PFSK-1 (cell line): ENCODE measurements at regions not wholly inside any gene's neighbourhood (a gene's known extent, or its start where the extent isn't known, plus 50 kb on each side); places are given as distances from the start of the nearest gene placed in this dataset.

Experiments used
- FOXP2 ChIP-seq: optimal IDR thresholded peaks from 2 replicates; pipeline ENCODE3; 2011; ENCODE audit warnings: borderline replicate concordance, control low read depth, inconsistent platforms; ENCODE audit not compliant: insufficient read depth; ENCODE audit errors: extremely low read length, extremely low read depth
- POLR2AphosphoS5 ChIP-seq: IDR thresholded peaks from 2 replicates; pipeline ENCODE4 v1.6.1; 2012; ENCODE audit warnings: low read depth, mild to moderate bottlenecking, control low read depth, low read length, moderate library complexity
- REST ChIP-seq, 2 experiments: IDR thresholded peaks; 2 replicates each; pipeline versions ENCODE4 v1.6.1 to v1.8.0; 2011 to 2012; ENCODE audit warnings: low read depth in 2 of 2, low read length in 2 of 2, control low read depth in 1 of 2, inconsistent platforms in 1 of 2, mild to moderate bottlenecking in 1 of 2, moderate library complexity in 1 of 2; ENCODE audit not compliant: insufficient read depth in 1 of 2
- SIN3A ChIP-seq: IDR thresholded peaks from 2 replicates; pipeline ENCODE4 v1.6.1; 2012; ENCODE audit warnings: mild to moderate bottlenecking, low read length, moderate library complexity, borderline replicate concordance; ENCODE audit not compliant: insufficient read depth
- TAF1 ChIP-seq: IDR thresholded peaks from 2 replicates; pipeline ENCODE4 v1.6.1; 2012; ENCODE audit warnings: low read length, control low read depth, borderline replicate concordance; ENCODE audit not compliant: insufficient read depth

- TF ChIP-seq SIN3A (no peak), FOXP2 (no peak), TAF1 (no peak), REST (IDR thresholded peaks at IDR 0.05; ENCODE audit: insufficient read depth in 1 of 2, low read depth in 2 of 2, low read length in 2 of 2) (no peak), POLR2AphosphoS5 (no peak)
Measured at GRCh38 chr13:61778531-61778930, 362.9 kb upstream of the PCDH20 start.

GRCh38 chr13:61777899-61778298 is 362.2 kb upstream of the PCDH20 start:
- no peak for TF ChIP-seq REST (IDR thresholded peaks at IDR 0.05; ENCODE audit: insufficient read depth in 1 of 2, low read depth in 2 of 2, low read length in 2 of 2)
- no peak for TF ChIP-seq POLR2AphosphoS5
- TF ChIP-seq TAF1, result no peak
- TF ChIP-seq SIN3A, result no peak
- no peak for TF ChIP-seq FOXP2

GRCh38 chr13:61777271-61777670 is 361.6 kb upstream of the PCDH20 start:
- TF ChIP-seq FOXP2 (no peak), TAF1 (no peak), REST (IDR thresholded peaks at IDR 0.05; ENCODE audit: insufficient read depth in 1 of 2, low read depth in 2 of 2, low read length in 2 of 2) (no peak), POLR2AphosphoS5 (no peak), SIN3A (no peak)

GRCh38 chr13:61774903-61775302 is 359.3 kb upstream of the PCDH20 start:
- TF ChIP-seq TAF1 (no peak), POLR2AphosphoS5 (no peak), FOXP2 (no peak), SIN3A (no peak), REST (IDR thresholded peaks at IDR 0.05; ENCODE audit: insufficient read depth in 1 of 2, low read depth in 2 of 2, low read length in 2 of 2) (no peak)

GRCh38 chr13:61770681-61771080 is 355.0 kb upstream of the PCDH20 start:
- no peak for TF ChIP-seq FOXP2
- no peak for TF ChIP-seq TAF1
- no peak for TF ChIP-seq POLR2AphosphoS5
- TF ChIP-seq REST (IDR thresholded peaks at IDR 0.05; ENCODE audit: insufficient read depth in 1 of 2, low read depth in 2 of 2, low read length in 2 of 2), result no peak
- TF ChIP-seq SIN3A, result no peak
